Stimulated activated CD8-positive, alpha-beta memory T cell treated with anti-CD3 and anti-CD28 coated beads, Interleukin-2, amount 100 ng/mL, for 1 hour (primary cell): ENCODE measurements at regions not wholly inside any gene's neighbourhood (a gene's known extent, or its start where the extent isn't known, plus 50 kb on each side); places are given as distances from the start of the nearest gene placed in this dataset.
"Not testable (repeated sequence)": the region's sequence is repeated elsewhere in the genome, so short reads cannot be mapped to it uniquely, and the experiment has no call there.

ENCODE experiments used
- DNase-seq, 2 donors: peaks; one replicate each; pipeline ENCODE4 v3.0.0-alpha.2; 2020; ENCODE audit warnings: low read depth in 2 of 2

DNA sequence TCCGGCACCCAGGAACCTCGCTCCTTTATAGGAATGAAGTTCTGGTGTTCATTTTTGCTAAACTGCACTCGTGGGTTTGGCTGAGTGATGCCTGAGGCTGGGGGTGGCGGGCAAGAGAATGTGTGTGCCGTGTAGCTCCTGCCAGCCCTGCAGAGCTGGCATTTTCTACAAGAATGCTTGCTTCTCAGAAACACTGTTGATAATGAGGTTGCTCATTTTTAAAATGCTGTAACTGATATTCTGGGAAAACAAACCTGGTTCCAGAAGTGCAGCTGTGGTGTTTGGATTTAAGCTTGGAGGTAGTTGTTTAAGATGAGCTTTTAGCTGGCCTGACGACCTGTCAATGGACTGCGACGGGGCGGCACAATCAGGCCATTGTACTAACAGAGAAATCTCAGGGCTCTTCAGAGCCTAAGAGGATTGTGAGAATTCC lies 511.9 kb upstream of the TNP1 start:
- DNase-seq, result no peak

DNA sequence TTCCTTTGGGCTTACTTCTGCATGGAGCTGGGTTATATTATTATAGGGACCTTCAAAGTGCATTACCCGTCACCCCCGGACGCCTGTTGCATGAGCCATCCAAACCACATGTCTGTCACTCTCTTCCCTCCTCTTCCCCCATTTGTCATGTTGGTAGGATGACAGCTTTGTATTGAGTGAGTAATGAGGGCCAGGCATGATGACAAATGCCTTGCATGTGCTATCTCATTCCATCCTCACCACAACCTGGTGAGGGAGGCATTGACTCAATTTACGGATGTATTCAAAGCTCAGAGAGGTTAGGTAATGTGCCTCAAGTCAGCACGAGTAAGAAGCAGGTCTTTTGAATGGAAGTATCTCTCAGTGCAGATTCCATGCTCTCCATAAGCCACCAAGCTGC lies 510.5 kb upstream of the TNP1 start:
- no peak for DNase-seq

DNA sequence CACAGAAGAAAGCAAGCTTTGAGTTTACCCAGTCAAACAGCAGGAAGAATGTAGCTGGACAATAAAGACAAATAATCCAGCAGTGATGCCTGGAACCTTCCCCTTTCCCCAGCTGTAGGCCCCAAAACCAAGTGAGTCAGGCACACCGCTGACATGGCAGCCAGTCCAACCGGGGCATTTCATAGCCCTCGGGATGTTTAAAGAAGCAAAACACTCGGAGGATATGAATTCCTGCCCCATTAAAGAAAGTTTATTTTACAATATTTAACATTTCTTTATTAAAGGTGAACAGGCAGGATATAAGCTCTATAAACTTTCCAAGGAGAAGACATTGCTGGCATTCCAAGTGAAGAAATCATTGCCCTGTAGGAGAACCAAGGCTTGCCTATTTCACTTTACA lies 507.6 kb upstream of the TNP1 start:
- DNase-seq, result no peak

DNA sequence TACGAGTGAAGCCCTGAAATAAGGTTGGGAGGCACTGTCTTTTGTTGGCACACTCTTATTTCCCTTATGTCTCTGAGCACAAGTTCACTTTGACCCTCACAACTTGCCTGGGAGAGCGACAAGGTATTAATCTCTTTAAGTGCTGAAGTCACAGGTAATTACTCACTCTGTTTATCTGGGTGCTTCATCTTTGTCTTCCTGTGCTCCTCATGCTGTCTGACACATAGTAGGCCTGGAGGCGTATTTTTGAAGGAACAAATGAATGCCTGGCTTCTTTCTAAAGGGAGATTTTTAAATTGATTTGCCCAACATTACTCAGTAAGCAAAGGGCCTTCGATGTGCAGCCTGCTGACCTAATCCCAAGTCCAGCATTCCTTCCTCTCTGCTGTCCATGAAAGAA lies 507.1 kb upstream of the TNP1 start:
- no peak for DNase-seq

DNA sequence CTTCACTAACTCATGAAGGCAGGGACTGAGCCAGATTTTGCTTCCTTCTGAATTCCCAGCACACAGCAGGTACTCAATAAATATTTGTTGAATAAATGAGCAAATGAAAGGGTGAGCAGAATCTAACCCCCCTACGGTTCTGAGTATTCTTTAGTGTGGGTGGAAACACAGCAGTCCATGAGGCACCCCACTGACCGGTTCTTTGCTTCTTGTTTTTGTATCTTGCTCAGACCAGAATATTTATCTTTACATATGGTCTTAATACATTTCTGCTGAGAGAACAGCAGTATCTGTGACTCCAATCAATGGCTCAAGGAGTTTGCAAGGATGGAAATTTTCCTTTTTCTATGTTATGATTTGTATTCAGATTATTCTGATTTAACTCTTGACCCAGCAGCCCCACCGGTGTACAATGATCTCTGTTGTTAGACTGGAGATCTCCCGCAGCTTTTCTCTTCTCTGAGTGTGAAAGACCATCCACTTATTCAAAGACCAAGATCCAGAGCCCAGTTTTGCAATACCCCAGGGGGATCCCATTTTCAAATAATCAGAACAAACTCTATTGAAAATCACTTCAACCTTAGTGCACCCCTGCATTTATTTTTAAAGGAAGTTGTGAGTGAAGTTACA lies 506.5 kb upstream of the TNP1 start:
- DNase-seq, result no peak

DNA sequence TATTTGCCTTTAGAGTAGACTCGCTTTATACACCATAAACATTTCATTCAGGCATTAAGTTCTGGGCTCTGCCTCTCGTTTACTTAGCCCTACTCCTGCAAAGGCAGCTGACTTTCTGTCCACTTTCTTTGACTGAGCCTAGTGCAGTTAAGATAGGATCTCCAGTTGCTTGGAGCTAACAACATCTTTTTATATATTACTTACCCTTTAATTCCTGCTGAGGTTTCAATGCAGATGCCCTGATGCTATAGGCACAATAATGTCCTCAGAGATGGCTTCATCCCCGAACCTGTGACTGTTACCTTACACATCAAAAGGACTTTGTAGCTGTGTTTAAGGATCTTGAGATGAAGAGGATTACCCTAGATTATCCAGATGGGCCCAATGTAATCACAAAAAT lies 505.8 kb upstream of the TNP1 start:
- DNase-seq, result no peak

DNA sequence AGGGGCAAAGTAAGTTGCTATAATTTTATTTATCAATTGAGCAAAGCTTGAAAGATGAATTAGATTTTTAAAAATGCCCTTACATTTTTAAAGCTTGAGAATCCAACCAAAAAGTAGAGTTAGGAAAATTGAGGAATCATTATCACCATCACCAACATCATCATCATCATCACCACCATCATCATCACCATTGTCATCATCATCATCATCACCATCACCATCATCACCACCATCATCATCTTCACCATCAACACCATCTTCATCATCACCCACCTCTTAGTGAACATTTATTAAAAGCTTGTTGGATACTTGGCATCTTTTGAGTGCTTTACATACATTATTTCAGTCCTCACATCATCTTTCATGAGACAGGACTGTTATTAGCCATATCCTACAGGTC lies 504.4 kb upstream of the TNP1 start:
- DNase-seq, result no peak

DNA sequence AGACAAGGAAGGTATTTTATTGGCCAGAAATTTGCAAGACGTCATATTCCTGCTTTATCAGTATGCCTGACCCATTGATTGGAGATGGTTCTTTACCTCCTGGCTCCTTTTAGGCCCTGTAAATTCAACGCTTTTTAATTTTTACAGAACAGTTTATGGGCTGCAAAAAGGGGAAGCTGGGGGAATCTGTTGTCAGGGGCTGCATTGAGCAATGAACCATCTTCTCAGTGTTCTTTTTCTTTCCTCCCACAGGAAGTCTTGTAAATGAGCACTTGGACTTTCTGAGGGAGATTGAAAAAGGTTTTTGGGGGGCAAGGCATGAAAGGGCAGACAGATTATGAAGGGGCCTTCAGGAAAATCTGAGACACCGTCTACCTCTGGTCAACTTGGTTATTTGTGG lies 503.6 kb upstream of the TNP1 start:
- DNase-seq, result no peak

DNA sequence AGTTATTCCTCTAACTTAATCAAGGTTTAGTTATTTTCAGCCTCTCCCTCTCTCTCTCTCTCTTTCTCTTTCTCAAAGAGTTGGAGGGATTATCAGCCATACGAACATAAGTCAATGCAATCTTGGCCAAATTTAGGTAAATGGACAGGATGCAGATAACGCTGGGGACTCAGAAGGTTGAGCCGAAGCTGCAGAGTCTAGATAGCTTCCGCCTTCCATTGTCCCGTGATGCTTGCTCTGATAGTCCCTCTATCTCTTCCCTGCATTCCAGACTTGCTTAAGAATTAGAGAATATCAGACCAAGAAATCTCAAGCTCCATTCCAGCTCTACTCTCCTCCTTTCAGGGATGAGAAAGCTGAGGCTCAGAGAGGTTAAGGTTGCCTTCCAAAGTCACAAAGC lies 502.8 kb upstream of the TNP1 start:
- DNase-seq, result no peak

DNA sequence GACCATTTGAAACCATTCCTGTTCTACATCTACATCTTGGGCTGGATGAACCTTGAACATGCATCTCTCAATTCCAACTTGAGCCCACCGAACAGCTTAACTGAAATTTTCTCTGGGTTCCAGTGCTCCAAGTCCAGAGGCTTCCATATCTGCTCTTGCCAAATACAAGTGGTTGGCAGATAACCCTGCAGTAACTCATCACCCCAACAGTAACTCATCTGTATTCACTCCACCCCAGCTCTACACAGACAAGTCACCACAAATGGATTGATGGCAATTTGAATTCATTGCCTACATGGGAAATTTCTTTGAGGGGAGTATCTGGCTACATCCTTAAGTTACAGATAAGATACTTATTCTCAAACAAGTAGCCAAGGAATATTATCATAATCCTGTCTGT lies 502.4 kb upstream of the TNP1 start:
- DNase-seq, result no peak

DNA sequence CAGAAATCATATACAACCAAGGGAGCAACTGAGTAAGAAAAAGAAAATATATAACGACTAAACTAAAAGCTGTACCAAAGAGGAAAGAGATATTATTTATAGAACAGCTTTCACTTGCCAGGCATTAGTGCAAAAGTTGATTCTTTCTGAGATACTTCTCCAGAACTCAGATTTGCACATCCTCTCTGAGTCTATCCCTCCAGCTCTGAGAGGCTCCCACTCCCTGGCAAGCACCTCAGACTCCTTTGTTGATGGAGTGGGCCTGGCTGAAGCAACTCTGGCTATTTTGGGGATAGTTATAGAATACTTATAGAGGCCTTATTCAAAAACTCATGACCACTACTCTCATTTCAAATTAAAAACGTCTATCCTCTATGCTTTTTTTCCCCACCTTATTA lies 501.6 kb upstream of the TNP1 start:
- no peak for DNase-seq

DNA sequence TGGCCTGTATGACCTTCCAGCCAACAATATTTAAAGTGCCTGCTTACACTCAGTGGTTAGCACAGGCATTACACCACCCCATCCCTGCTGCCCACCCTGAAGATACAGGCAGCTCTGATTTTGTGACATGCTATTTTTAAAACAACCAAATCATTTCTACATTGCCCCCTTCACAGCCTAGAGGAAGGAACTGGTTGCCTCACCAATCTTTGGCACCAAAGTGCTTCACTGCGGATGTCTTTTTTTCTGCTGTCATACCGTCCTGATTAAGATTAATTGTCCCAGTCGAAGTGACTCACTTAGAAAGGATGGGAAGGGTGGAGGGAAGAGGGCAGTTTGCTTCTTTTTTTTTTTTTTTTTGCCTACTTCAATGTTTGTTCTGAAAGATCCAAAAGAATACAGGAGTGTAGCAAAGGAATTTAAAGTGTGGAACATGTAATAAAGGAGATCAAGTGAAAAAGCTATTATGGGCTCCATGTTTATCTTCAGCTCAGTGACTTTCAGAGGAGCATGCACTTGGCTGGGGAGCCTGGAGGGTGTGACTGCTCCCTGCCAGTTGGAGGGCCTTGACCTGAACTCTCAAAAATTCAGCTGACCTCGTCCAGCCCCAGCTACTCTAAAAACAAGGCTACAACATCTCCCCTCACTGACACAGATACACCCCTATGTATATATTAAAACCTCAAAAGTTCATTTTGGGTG lies 501.1 kb upstream of the TNP1 start:
- DNase-seq, result no peak

DNA sequence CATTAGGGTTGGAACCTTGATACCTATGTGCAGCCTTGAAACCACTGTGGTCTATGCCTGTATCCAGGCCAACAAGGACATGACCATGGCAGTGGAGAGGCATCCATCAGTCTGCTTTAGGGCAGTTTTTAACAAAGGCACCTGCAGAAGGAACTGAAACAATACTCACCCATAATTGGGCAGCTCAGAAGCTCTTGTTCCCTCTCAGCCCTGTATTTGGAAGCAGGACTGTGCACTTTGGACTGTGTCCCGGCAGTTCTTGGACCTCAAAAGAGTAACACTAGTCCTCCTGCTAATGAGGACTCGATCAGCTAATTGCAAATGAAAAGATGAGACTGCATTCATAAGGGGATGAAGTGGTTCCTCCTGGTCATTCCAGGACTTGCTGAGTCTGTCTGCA lies 500.2 kb upstream of the TNP1 start:
- DNase-seq, result no peak

DNA sequence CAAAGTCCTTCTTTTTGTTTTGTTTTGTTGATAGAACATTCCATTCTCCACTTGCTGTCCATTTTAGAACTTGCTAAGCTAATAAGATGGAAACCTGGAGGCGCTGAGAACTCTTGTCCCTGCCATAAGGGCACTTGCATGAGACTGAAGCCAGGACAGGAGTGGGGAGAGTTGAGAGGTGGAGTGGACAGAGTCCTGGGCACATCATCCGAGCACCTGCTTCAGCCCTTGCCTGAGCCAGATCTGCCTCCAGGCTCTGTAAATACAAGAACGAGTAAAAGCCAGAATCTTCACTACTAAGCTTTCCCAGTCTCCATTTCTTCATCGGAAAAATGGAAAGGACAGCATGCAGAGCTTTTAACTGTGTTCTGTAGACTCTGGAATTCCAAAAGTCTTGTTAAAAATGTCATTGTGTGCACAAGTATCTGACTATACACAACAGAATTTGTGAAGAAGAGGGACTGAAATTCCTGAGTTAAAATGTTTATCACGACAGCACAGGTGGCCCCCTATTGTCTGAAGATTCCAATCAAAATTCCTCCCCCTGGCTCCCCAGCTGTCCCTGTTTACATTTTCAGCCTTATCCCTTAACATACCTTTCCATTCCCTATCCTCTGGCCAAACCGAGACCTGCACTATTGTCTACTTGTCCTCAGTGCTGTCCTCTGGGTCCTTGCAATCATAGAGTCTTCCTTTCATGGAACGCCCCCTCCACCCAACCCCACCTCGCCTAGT lies 498.2 kb upstream of the TNP1 start:
- no peak for DNase-seq

DNA sequence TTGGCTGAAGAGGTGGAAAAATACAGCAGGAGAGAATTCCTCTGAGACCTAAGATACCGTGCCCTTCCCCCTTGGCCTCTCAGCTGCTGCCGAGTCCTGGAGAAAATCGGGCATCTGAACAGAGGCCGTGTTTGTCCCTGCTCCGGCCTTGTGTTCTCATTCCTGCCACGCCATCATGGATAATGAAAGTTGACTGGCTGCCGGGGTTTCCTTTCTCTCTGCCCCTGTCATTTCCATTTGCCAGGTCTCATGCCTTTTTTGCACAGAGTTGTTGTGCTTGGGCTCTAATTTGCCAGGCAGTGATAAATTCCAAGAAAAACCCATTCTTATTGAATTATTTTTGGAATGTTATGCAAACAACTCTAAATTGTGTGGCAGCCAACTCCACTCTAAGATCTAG lies 496.9 kb upstream of the TNP1 start:
- DNase-seq, result no peak

DNA sequence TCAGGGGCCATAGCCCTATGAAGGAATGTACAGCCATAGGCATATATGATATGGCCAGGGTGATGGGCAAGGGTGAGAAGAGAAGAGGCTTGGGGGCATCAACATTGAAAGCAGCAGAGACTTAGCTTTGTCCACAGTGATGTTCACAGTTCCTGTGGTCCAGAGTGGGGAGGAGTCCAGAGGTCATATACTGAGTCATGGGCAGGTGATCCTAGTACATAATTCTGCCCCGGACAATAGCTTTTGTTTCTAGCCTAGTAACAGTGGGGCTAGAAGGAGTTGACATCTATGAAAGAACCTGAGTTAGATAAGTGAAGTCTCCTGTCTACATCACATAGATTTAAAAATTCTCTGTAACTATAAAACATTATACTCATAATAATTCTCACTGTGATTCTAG lies 496.3 kb upstream of the TNP1 start:
- DNase-seq, result no peak

DNA sequence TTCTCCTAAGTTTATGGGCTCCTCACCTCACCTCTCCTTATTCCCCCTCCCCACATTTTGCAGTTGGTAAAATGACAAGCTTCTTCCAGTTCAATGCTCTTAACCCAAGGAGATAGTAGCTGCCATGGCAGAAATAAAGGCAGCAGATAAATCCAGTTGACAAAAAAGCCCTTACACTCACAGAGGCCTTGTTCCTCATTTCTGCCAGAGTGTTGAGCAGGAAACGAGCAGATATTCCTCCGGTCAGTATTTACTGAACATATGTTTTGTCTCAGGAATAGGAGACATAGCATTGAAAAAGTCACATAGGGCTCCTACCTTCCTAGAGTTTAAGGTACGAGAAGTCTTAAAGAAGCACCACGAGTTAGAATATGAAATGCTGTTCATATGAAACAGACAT lies 493.7 kb upstream of the TNP1 start:
- DNase-seq, result no peak

DNA sequence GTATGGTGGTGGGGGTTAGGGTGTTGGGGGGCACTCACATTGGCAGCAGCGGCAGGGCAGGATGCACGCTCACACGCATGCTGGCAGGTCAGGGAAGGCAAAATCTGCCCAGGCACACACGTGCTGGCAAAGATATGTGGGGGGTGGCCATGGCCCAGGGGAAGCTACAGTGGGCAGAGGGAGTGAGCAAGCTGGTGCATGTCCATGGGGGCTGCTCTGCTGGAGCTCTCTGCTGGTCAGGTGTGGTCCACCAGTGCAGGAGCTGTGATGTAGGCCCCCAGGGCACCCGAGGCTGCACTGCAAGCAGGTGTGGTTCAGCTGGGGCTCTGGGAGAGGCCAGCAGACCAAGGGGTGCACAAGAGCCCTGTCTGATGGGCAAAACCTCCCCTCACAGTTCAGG lies 491.5 kb upstream of the TNP1 start:
- no peak for DNase-seq

DNA sequence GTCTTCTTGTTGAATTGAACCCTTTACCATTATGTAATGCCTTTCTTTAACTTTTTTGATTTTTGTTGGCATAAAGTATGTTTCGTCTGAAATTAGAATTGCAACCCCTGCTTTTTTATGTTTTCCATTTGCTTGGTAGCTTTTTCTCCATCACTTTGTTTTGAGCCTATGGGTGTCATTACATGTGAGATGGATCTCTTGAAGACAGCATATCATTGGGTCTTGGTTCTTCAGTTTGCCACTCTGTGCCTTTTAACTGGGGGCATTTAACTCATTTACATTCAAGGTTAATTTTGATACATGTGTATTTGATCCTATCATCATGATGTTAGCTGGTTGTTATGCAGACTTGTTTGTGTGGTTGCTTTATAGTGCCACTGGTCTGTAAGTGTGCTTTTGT lies 489.4 kb upstream of the TNP1 start:
- no peak for DNase-seq

DNA sequence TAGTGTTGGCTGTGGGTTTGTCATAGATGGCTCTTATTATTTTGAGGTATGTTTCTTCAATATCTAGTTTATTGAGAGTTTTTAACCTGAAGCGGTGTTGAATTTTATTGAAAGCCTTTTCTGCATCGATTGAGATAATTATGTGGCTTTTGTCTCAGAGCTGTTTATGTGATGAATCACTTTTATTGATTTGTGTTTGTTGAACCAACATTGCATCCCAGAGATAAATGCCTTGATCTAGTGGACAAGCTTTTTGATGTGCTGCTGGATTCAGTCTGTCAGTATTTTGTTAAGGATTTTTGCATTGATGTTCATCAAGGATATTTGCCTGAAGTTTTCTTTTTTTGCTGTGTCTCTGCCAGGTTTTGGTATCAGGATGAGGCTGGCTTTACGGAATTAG lies 487.8 kb upstream of the TNP1 start:
- DNase-seq, result not testable (repeated sequence)

DNA sequence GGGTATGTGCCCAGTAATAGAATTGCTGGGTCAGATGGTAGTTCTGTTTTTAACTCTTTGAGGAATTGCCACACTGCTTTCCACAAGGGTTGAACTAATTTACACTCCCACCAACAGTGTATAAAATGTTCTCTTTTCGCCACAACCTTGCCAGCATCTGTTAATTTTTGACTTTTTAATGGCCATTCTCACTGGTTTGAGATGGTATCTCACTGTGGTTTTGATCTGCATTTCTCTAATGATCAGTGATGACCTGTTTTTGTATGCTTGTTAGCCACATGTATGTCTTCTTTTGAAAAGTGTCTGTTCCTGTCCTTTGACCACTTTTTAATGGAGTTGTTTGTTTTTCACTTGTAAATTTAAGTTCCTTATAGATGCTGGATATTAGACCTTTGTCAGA lies 486.2 kb upstream of the TNP1 start:
- not testable (repeated sequence) for DNase-seq

DNA sequence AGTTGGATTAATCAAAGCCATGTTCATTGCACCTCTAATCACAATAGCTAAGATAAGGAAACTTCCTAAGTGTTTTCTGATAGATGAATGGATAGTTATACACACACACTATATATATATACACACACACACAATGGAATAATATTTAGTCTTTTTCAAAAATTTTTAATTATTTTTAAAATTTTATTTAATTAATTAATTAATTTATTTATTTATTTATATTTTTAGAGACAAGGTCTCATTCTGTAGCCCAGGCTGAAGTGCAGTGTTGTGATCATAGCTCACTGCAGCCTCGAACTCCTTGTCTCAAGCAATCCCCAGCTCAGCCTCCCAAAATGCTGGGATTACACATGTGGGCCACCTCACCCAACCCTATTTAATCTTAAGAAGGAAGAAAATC lies 481.0 kb upstream of the TNP1 start:
- DNase-seq, result no peak

DNA sequence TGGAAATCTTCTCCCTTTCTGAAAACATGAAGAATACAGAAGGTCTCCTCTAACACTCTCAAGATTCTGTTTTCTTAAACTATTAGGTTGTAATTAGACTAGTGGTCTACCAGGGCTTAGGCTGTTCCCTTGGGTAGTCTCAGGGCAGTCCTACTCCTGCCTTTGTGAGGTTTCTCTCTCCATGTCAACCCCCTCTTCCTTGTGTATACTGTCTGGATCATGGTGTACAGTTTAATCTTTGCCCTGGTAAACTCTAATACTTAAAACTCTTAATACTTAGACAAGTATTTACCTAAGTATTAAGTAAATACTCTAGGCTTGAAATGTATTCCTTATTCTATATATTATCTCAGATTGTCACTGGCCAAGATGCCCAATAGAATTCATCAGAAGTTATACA lies 480.3 kb upstream of the TNP1 start:
- no peak for DNase-seq
